Peyer's patch (tissue), 4 donors: ENCODE measurements at regions not wholly inside any gene's neighbourhood (a gene's known extent, or its start where the extent isn't known, plus 50 kb on each side); places are given as distances from the start of the nearest gene placed in this dataset.

ENCODE experiments used
- POLR2A ChIP-seq, 2 donors: fragments of 450-650 bp; IDR thresholded peaks; one replicate each; pipeline ENCODE4 v1.5.1; 2017; ENCODE audit warnings: antibody characterized with exemption in 2 of 2, mild to moderate bottlenecking in 2 of 2, moderate library complexity in 2 of 2
- TF ChIP-seq, protein P1 (sequence below), 6 experiments: fragments of 450-650 bp in 4 of 6; fragments of 200-600 bp in 2 of 6; sonication (generic) in 1 of 6; IDR thresholded peaks; one replicate each; pipeline ENCODE4 v1.5.1; 2017 to 2019; ENCODE audit warnings: antibody characterized with exemption in 6 of 6, mild to moderate bottlenecking in 3 of 6, moderate library complexity in 1 of 6

- TF ChIP-seq, protein P1, sequence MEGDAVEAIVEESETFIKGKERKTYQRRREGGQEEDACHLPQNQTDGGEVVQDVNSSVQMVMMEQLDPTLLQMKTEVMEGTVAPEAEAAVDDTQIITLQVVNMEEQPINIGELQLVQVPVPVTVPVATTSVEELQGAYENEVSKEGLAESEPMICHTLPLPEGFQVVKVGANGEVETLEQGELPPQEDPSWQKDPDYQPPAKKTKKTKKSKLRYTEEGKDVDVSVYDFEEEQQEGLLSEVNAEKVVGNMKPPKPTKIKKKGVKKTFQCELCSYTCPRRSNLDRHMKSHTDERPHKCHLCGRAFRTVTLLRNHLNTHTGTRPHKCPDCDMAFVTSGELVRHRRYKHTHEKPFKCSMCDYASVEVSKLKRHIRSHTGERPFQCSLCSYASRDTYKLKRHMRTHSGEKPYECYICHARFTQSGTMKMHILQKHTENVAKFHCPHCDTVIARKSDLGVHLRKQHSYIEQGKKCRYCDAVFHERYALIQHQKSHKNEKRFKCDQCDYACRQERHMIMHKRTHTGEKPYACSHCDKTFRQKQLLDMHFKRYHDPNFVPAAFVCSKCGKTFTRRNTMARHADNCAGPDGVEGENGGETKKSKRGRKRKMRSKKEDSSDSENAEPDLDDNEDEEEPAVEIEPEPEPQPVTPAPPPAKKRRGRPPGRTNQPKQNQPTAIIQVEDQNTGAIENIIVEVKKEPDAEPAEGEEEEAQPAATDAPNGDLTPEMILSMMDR (IDR thresholded peaks at IDR 0.05): no peak
- TF ChIP-seq POLR2A (IDR thresholded peaks at IDR 0.05): no peak
These were observed 207.9 kb downstream of the SAMD5 start for GRCh38 chr6:147716434-147716833.
